Spleen (tissue), 7 donors: ENCODE measurements at regions not wholly inside any gene's neighbourhood (a gene's known extent, or its start where the extent isn't known, plus 50 kb on each side); places are given as distances from the start of the nearest gene placed in this dataset.

Source experiments
- CTCF ChIP-seq, 11 experiments: fragments of 200-600 bp in 7 of 11; fragments of 450-650 bp in 4 of 11; sonication (generic) in 4 of 11; IDR thresholded peaks in 8 of 11; conservative IDR thresholded peaks in 3 of 11; 1 replicate in 7 of 11; 2 replicates in 4 of 11; pipeline versions ENCODE4 v1.4.0 to v1.8.0; 2016 to 2021; ENCODE audit warnings: antibody characterized with exemption in 11 of 11, inconsistent platforms in 4 of 11, mild to moderate bottlenecking in 1 of 11
- POLR2AphosphoS5 ChIP-seq, 3 donors: sonication (generic); formaldehyde crosslinking; IDR thresholded peaks; one replicate each; pipeline ENCODE4 v1.5.1; 2017; ENCODE audit warnings: antibody characterized with exemption in 3 of 3
- donor health status: DM: no; HTN: no; CAD: no; lungs with moderate emphysema.
- donor health status: DM: no; HTN: no; CAD: no.
- donor health status: DM: no; HTN: no; CAD: no.

- TF ChIP-seq CTCF (IDR thresholded peaks at IDR 0.05 in 8 of 11, conservative IDR thresholded peaks at IDR 0.05 in 3 of 11) (no peak), POLR2AphosphoS5 (IDR thresholded peaks at IDR 0.05) (peak in 2 of 3 donors; percentile 43 to 53)
These were observed 94.7 kb upstream of the TNRC6C start for GRCh38 chr17:77863814-77864161.
